KOPT-K1 (cell line): ENCODE measurements at regions not wholly inside any gene's neighbourhood (a gene's known extent, or its start where the extent isn't known, plus 50 kb on each side); places are given as distances from the start of the nearest gene placed in this dataset.

Source experiments
- H3K27ac ChIP-seq: fragments of 200-600 bp; sonication (generic); 2 replicates; pipeline ENCODE4 v1.5.1; 2016; ENCODE audit warnings: antibody characterized with exemption, mild to moderate bottlenecking, low read depth, low read length; ENCODE audit not compliant: poor library complexity, severe bottlenecking
- H3K36me3 ChIP-seq: fragments of 200-600 bp; sonication (generic); 2 replicates; pipeline ENCODE4 v1.5.1; 2017; ENCODE audit warnings: antibody characterized with exemption, mild to moderate bottlenecking, low read length, moderate library complexity; ENCODE audit not compliant: insufficient read depth
- H3K9me3 ChIP-seq: fragments of 200-600 bp; sonication (generic); 2 replicates; pipeline ENCODE4 v1.5.1; 2017; ENCODE audit warnings: antibody characterized with exemption, low read length, mild to moderate bottlenecking; ENCODE audit not compliant: insufficient read depth, poor library complexity, severe bottlenecking

DNA sequence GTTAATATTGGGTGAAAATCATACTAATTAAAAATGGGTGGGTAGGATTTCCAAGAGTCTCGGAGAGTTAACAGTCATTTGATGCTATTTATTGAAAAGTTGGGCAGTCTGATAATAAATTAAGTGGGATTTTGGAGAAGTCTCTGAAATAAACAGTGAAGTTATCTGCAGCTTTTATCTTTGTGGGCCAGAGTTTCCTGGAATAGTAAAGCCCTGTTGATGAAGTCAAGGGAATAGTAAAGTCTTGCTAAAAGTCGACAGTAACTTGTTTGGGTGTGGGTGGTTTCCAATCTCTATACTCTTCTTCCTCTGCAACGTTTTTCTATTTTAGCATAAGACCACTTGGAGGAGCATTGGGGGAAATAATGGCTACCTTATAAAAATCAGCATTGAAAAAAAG, 493.6 kb downstream of the EPM2A start:
- Histone ChIP-seq H3K36me3 (no peaks in the 10 kb centered on the region), H3K27ac (no peak overlapping the region), H3K9me3 (no peaks in the 10 kb centered on the region)

GRCh38 chr6:145244349-145245100, 490.8 kb downstream of the EPM2A start:
- Histone ChIP-seq H3K36me3 (no peaks in the 10 kb centered on the region), H3K27ac (no peak overlapping the region), H3K9me3 (no peaks in the 10 kb centered on the region)

GRCh38 chr6:145245119-145245518, 490.2 kb downstream of the EPM2A start:
- Histone ChIP-seq H3K27ac (no peak overlapping the region), H3K9me3 (no peaks in the 10 kb centered on the region), H3K36me3 (no peaks in the 10 kb centered on the region)

- no peak overlapping the region for H3K27ac ChIP-seq
- H3K36me3 ChIP-seq, result no peaks in the 10 kb centered on the region
Observed at GRCh38 chr6:145247692-145248419, 487.5 kb downstream of the EPM2A start.

DNA sequence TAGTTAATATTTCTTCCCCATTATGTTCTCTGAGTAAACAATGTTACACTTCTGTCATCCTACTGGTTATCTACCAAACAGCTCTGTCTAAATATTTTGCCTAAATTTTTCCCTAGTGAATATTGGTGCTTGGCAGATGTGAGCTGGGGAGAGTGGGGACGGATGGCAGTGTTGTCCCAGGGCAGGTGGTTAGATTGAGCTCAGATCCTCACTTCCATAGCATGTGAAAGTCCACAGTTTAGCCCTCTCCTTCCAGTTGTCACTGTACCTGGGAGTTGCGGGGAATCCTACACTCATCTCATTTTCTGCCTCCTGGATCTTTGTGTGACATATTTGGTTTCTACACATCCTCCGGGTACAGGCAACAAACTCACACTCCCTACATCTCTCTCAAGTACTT, 484.9 kb downstream of the EPM2A start:
- Histone ChIP-seq H3K36me3 (no peaks in the 10 kb centered on the region), H3K9me3 (peaks cover 4% of the 10 kb centered on the region), H3K27ac (no peak overlapping the region)

More at GRCh38 chr6:145247692-145248419, 487.5 kb downstream of the EPM2A start:
- H3K9me3 ChIP-seq, result no peaks in the 10 kb centered on the region

GRCh38 chr6:145252737-145253136, 482.6 kb downstream of the EPM2A start:
- Histone ChIP-seq H3K36me3 (no peaks in the 10 kb centered on the region), H3K27ac (no peak overlapping the region), H3K9me3 (peaks cover 7% of the 10 kb centered on the region)

- no peak overlapping the region for H3K27ac ChIP-seq
- H3K36me3 ChIP-seq, result no peaks in the 10 kb centered on the region
- H3K9me3 ChIP-seq, result peaks cover 7% of the 10 kb centered on the region
Observed at GRCh38 chr6:145254649-145255401, 480.5 kb downstream of the EPM2A start.

DNA sequence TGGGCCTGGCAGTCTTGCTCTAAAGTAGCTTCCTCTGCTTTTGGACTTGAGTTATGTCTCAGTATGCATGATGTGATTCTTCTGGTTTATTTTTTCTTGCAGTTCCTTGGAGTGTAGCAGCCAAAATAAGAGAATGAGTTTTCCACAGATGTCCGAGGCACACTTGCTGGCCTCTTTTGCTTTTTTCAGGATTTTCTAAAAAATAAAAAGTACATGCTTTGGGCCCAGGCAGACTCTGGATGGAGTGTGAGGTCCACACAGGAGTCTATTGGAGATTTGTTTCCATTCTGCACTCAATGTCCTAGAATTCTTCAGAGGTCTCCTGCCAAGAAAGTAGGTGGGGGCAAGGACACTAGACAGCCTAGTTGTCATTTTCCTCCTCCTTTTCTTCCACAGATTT, 477.6 kb downstream of the EPM2A start:
- peaks cover 7% of the 10 kb centered on the region for H3K9me3 ChIP-seq
- no peak overlapping the region for H3K27ac ChIP-seq
- no peaks in the 10 kb centered on the region for H3K36me3 ChIP-seq

DNA sequence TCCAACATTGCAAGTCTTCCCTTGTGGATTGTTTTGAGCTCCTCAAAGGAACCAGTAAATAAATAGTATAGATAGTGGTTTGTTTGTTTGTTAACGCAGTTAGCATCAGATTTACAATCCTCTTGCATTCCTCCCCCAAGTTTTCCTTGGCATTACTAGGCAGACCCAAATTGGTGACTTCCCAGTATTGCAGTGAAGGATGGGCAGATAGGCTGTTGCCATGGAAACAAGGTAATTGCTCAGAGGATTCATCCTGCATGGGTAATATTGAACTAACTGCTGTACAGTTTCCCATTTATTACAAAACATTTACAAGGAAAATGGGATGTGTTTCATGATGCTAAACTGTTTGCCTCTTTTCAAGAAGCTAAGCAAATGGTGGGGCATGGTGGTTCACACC, 477.2 kb downstream of the EPM2A start:
- H3K36me3 ChIP-seq, result no peaks in the 10 kb centered on the region
- no peak overlapping the region for H3K27ac ChIP-seq

GRCh38 chr6:145260484-145261175, 474.7 kb downstream of the EPM2A start:
- no peak overlapping the region for H3K27ac ChIP-seq
- H3K9me3 ChIP-seq, result peaks cover under 1% of the 10 kb centered on the region
- H3K36me3 ChIP-seq, result no peaks in the 10 kb centered on the region

More for the DNA sequence above, 477.2 kb downstream of the EPM2A start:
- peaks cover 7% of the 10 kb centered on the region for H3K9me3 ChIP-seq

DNA sequence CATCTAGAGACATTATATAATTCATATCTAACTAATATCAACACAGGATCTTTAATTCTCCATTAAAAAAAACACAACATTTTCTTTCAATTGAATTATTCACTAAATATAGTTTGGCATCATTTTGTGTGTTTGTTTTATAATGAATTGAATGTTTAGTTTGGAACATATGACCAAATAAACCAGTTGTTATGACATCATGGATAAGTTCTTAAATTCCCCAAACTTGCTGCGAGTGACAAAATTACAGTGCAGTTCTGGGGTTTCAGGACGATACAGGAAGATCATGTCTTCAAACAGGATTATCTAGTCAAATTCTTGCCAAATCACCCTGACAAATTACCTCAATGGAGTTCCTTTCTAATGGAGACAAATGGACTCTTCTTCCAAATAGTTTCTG, 473.6 kb downstream of the EPM2A start:
- H3K27ac ChIP-seq, result no peak overlapping the region
- no peaks in the 10 kb centered on the region for H3K9me3 ChIP-seq
- no peaks in the 10 kb centered on the region for H3K36me3 ChIP-seq

DNA sequence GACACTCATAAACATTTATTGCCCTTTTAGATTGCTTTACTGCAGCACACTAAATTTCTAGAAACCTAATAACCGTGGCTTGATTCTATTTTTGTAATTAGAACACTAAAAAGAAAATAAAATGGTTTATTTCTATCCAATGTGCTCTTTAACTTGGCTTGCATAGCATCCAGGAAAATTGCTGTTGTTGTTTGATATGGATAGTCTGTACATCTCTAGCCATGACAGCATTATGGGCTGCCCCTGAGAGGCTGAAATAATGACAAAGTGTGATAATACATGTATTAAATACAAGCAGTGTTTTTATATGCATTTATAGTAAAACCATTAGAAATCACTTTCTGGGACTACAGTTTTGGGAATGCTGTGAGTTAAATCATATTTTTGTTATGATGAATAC, 472.5 kb downstream of the EPM2A start:
- no peaks in the 10 kb centered on the region for H3K36me3 ChIP-seq
- H3K9me3 ChIP-seq, result no peaks in the 10 kb centered on the region
- no peak overlapping the region for H3K27ac ChIP-seq

GRCh38 chr6:145263778-145264211, 471.5 kb downstream of the EPM2A start:
- Histone ChIP-seq H3K27ac (no peak overlapping the region), H3K9me3 (no peaks in the 10 kb centered on the region), H3K36me3 (no peaks in the 10 kb centered on the region)

GRCh38 chr6:145266432-145267075, 468.8 kb downstream of the EPM2A start:
- Histone ChIP-seq H3K9me3 (no peaks in the 10 kb centered on the region), H3K27ac (no peak overlapping the region), H3K36me3 (no peaks in the 10 kb centered on the region)
